Esophagus muscularis mucosa (tissue), 4 donors: ENCODE measurements at regions not wholly inside any gene's neighbourhood (a gene's known extent, or its start where the extent isn't known, plus 50 kb on each side); places are given as distances from the start of the nearest gene placed in this dataset.

Source experiments
- EP300 ChIP-seq: sonication (generic); formaldehyde crosslinking; IDR thresholded peaks from one replicate; pipeline ENCODE4 v1.6.1; 2017; ENCODE audit warnings: antibody characterized with exemption
- POLR2A ChIP-seq: fragments of 450-650 bp; IDR thresholded peaks from one replicate; pipeline ENCODE4 v1.6.1; 2017; ENCODE audit warnings: antibody characterized with exemption, moderate library complexity, mild to moderate bottlenecking, low read depth
- POLR2AphosphoS5 ChIP-seq, 2 donors: sonication (generic); formaldehyde crosslinking; IDR thresholded peaks; one replicate each; pipeline ENCODE4 v1.6.1; 2017; ENCODE audit warnings: antibody characterized with exemption in 2 of 2
- TF ChIP-seq, protein P1 (sequence below), 3 experiments: fragments of 200-600 bp in 2 of 3; fragments of 450-650 bp in 1 of 3; sonication (generic) in 2 of 3; IDR thresholded peaks; one replicate each; pipeline ENCODE4 v1.5.1; 2017 to 2019; ENCODE audit warnings: antibody characterized with exemption in 3 of 3, mild to moderate bottlenecking in 2 of 3, moderate library complexity in 1 of 3

DNA sequence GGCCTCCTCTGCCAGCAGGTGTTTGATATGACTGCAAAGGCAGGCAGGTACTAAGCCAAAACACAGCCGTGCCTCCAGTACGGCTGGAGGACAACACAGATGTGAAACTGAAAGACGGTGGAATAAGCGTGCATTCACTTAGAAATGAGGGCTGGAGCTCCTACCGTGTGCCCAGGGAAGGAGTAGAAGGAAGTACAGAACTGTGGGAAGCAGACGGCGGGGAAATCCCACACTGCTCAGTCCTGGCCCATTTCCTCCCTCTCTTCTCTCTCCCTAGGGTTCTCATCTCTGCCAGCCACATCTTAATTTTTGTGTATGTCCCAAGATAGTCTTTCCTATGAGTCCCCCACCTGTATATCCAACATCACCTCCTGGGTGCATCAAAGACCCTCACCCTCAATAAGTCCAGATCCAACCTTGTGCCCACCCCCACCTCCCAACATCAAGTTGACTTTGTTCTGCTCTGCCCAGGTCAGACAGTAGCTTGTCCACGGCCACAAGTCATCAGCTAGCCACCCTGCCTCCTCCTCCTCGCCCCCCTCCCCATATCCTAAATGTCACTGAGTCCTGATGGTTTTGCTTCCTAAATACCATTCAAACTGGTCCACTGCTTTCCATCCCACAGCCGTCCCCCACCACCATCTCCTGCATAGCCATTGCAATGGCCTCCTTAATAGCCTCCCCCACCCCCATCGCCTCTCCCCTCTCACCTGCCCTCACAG, 77.1 kb upstream of the RPL38 start:
- TF ChIP-seq POLR2A = no peak
- TF ChIP-seq, protein P1, sequence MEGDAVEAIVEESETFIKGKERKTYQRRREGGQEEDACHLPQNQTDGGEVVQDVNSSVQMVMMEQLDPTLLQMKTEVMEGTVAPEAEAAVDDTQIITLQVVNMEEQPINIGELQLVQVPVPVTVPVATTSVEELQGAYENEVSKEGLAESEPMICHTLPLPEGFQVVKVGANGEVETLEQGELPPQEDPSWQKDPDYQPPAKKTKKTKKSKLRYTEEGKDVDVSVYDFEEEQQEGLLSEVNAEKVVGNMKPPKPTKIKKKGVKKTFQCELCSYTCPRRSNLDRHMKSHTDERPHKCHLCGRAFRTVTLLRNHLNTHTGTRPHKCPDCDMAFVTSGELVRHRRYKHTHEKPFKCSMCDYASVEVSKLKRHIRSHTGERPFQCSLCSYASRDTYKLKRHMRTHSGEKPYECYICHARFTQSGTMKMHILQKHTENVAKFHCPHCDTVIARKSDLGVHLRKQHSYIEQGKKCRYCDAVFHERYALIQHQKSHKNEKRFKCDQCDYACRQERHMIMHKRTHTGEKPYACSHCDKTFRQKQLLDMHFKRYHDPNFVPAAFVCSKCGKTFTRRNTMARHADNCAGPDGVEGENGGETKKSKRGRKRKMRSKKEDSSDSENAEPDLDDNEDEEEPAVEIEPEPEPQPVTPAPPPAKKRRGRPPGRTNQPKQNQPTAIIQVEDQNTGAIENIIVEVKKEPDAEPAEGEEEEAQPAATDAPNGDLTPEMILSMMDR (IDR thresholded peaks at IDR 0.05) = no peak
- TF ChIP-seq POLR2AphosphoS5 (IDR thresholded peaks at IDR 0.05) = no peak
- TF ChIP-seq EP300 = no peak
